GM23338 (cell line): ENCODE measurements at regions not wholly inside any gene's neighbourhood (a gene's known extent, or its start where the extent isn't known, plus 50 kb on each side); places are given as distances from the start of the nearest gene placed in this dataset.

ENCODE experiments used
- ATAC-seq: fragments of 200-7000 bp; cut with Tn5 transposase; 3 replicates; pipeline ENCODE4 v1.9.1; 2020
- DNase-seq: peaks from one replicate; pipeline ENCODE4 v3.0.0-alpha.2; 2015; ENCODE audit warnings: low spot score
- H2AFZ ChIP-seq: fragments of 200-600 bp; sonication (generic); 2 replicates; pipeline ENCODE4 v1.8.0; 2016; ENCODE audit warnings: antibody characterized with exemption, mild to moderate bottlenecking, moderate library complexity
- H3F3A ChIP-seq: fragments of 200-600 bp; sonication (generic); replicated peaks from 2 replicates; pipeline ENCODE4 v1.8.0; 2017; ENCODE audit warnings: antibody characterized with exemption, mixed run types, low read depth
- H3K27ac ChIP-seq: fragments of 200-600 bp; sonication (generic); 2 replicates; pipeline ENCODE4 v1.6.1; 2016; ENCODE audit warnings: low read depth
- H3K27me3 ChIP-seq: fragments of 200-600 bp; sonication (generic); 2 replicates; pipeline ENCODE4 v1.8.0; 2016; ENCODE audit warnings: mild to moderate bottlenecking, mixed run types, moderate library complexity; ENCODE audit not compliant: insufficient read depth
- H3K36me3 ChIP-seq: fragments of 200-600 bp; sonication (generic); 2 replicates; pipeline ENCODE4 v1.8.0; 2016; ENCODE audit warnings: mild to moderate bottlenecking; ENCODE audit not compliant: insufficient read depth
- H3K4me1 ChIP-seq: fragments of 200-600 bp; sonication (generic); 2 replicates; pipeline ENCODE4 v1.8.0; 2016; ENCODE audit warnings: mild to moderate bottlenecking, moderate library complexity; ENCODE audit not compliant: insufficient read depth
- H3K4me2 ChIP-seq: fragments of 200-600 bp; sonication (generic); 2 replicates; pipeline ENCODE4 v1.7.1; 2017; ENCODE audit warnings: mixed run types
- H3K4me3 ChIP-seq: fragments of 200-600 bp; sonication (generic); 2 replicates; pipeline ENCODE4 v1.6.1; 2016; ENCODE audit warnings: mixed run types
- H3K79me2 ChIP-seq: fragments of 200-600 bp; sonication (generic); replicated peaks from 2 replicates; pipeline ENCODE4 v1.8.0; 2017; ENCODE audit warnings: mild to moderate bottlenecking; ENCODE audit not compliant: insufficient read depth
- H3K9me2 ChIP-seq: fragments of 200-600 bp; sonication (generic); 2 replicates; pipeline ENCODE4 v1.8.0; 2017; ENCODE audit not compliant: insufficient read depth
- H4K20me1 ChIP-seq: fragments of 200-600 bp; sonication (generic); replicated peaks from 2 replicates; pipeline ENCODE4 v1.8.0; 2017; ENCODE audit warnings: mild to moderate bottlenecking; ENCODE audit not compliant: insufficient read depth
- H3K27ac Mint-ChIP-seq: 2 replicates; pipeline ENCODE4 v1.8.0; 2020; ENCODE audit warnings: inconsistent platforms, mild to moderate bottlenecking, moderate library complexity, mixed read lengths
- H3K27me3 Mint-ChIP-seq: 3 replicates; pipeline ENCODE4 v1.8.0; 2022; ENCODE audit warnings: low read depth, mild to moderate bottlenecking, moderate library complexity, mixed read lengths, inconsistent platforms; ENCODE audit not compliant: insufficient read depth, poor library complexity
- H3K36me3 Mint-ChIP-seq: 3 replicates; pipeline ENCODE4 v1.8.0; 2021; ENCODE audit warnings: low read depth, mild to moderate bottlenecking, inconsistent platforms, moderate library complexity, mixed read lengths
- H3K4me1 Mint-ChIP-seq: 3 replicates; pipeline ENCODE4 v1.8.0; 2020; ENCODE audit warnings: mild to moderate bottlenecking, inconsistent platforms, mixed read lengths
- H3K4me3 Mint-ChIP-seq: 3 replicates; pipeline ENCODE4 v1.8.0; 2021; ENCODE audit warnings: moderate library complexity, mild to moderate bottlenecking, inconsistent platforms, mixed read lengths
- H3K9me3 Mint-ChIP-seq: 3 replicates; pipeline ENCODE4 v1.8.0; 2020; ENCODE audit warnings: moderate library complexity, mild to moderate bottlenecking, inconsistent platforms, mixed read lengths
- CREB1 ChIP-seq: fragments of 250-450 bp; sonication (Bioruptor Pico); IDR thresholded peaks from 2 replicates; pipeline ENCODE4 v1.5.0; 2020; ENCODE audit warnings: low read depth, mild to moderate bottlenecking, moderate library complexity
- ETS1 ChIP-seq: IDR thresholded peaks from 2 replicates; pipeline ENCODE4 v1.6.1; 2016; ENCODE audit warnings: antibody characterized with exemption
- EZH2phosphoT487 ChIP-seq: fragments of 200-600 bp; sonication (generic); IDR thresholded peaks from one replicate; pipeline ENCODE4 v1.8.1; 2018; ENCODE audit warnings: antibody characterized with exemption; ENCODE audit not compliant: unreplicated experiment
- JUNB ChIP-seq: IDR thresholded peaks from one replicate; pipeline ENCODE4 v1.6.1; 2016; ENCODE audit warnings: antibody characterized with exemption; ENCODE audit not compliant: unreplicated experiment
- NANOG ChIP-seq: IDR thresholded peaks from 2 replicates; pipeline ENCODE4 v1.6.1; 2016; ENCODE audit warnings: antibody characterized with exemption, borderline replicate concordance
- POLR2AphosphoS5 ChIP-seq: IDR thresholded peaks from 2 replicates; pipeline ENCODE4 v1.6.1; 2016; ENCODE audit warnings: antibody characterized with exemption, low read depth
- STAT1 ChIP-seq: IDR thresholded peaks from one replicate; pipeline ENCODE4 v1.6.1; 2016; ENCODE audit warnings: antibody characterized with exemption; ENCODE audit not compliant: unreplicated experiment
- ZNF331 ChIP-seq: fragments of 250-450 bp; sonication (Bioruptor Pico); IDR thresholded peaks from 2 replicates; pipeline ENCODE4 v1.5.0; 2020; ENCODE audit warnings: low read depth, mild to moderate bottlenecking, moderate library complexity
- ZNF462 ChIP-seq: fragments of 250-450 bp; sonication (Bioruptor Pico); IDR thresholded peaks from 2 replicates; pipeline ENCODE4 v1.5.0; 2020; ENCODE audit warnings: mild to moderate bottlenecking, moderate library complexity

- ATAC-seq = no peak
These were observed 1103.0 kb downstream of the CBLN2 start for GRCh38 chr18:71441156-71441555.

GRCh38 chr18:71437511-71437910 lies 1106.6 kb downstream of the CBLN2 start:
- no peak overlapping the region for H3K4me3 ChIP-seq
- peaks cover 24% of the 10 kb centered on the region for H3K36me3 Mint-ChIP-seq

More at GRCh38 chr18:71441156-71441555, 1103.0 kb downstream of the CBLN2 start:
- Mint-ChIP-seq H3K9me3 (peaks cover 89% of the 10 kb centered on the region), H3K27ac (no peak overlapping the region), H3K4me1 (no peaks in the 10 kb centered on the region), H3K27me3 (peaks cover 2% of the 10 kb centered on the region), H3K4me3 (no peak overlapping the region), H3K36me3 (peaks cover 29% of the 10 kb centered on the region)
- Histone ChIP-seq H3K4me3 (no peak overlapping the region), H3K27me3 (no peaks in the 10 kb centered on the region), H3K4me1 (no peaks in the 10 kb centered on the region), H3K4me2 (no peak overlapping the region), H3K27ac (no peak overlapping the region), H4K20me1 (no peaks in the 10 kb centered on the region), H3F3A (no peaks in the 10 kb centered on the region), H2AFZ (no peak overlapping the region), H3K9me2 (no peaks in the 10 kb centered on the region), H3K36me3 (no peaks in the 10 kb centered on the region), H3K79me2 (no peaks in the 10 kb centered on the region)
- DNase-seq = no peak
- no peak for TF ChIP-seq STAT1
- no peak for TF ChIP-seq CREB1 (CRISPR knock-in tag)
- TF ChIP-seq POLR2AphosphoS5 = no peak
- no peak for TF ChIP-seq NANOG
- no peak for TF ChIP-seq EZH2phosphoT487
- no peak for TF ChIP-seq JUNB

GRCh38 chr18:71433373-71433772 lies 1110.8 kb downstream of the CBLN2 start:
- no peaks in the 10 kb centered on the region for H3F3A ChIP-seq
- TF ChIP-seq JUNB (no peak), CREB1 (CRISPR knock-in tag) (no peak), ETS1 (no peak), EZH2phosphoT487 (no peak), NANOG (no peak), ZNF462 (CRISPR knock-in tag) (no peak), STAT1 (no peak)
- no peak overlapping the region for H3K4me2 ChIP-seq
- no peak overlapping the region for H3K4me3 Mint-ChIP-seq
- no peak overlapping the region for H3K27ac ChIP-seq
- H3K4me3 ChIP-seq = no peak overlapping the region
- no peaks in the 10 kb centered on the region for H3K79me2 ChIP-seq
- H3K9me2 ChIP-seq = no peaks in the 10 kb centered on the region
- H3K27me3 ChIP-seq = no peaks in the 10 kb centered on the region
- peaks cover 13% of the 10 kb centered on the region for H3K36me3 Mint-ChIP-seq
- no peak overlapping the region for H2AFZ ChIP-seq
- H3K4me1 Mint-ChIP-seq = no peaks in the 10 kb centered on the region
- DNase-seq (no peak), ATAC-seq (no peak)
- no peak overlapping the region for H3K27ac Mint-ChIP-seq
- H3K9me3 Mint-ChIP-seq = peaks cover 87% of the 10 kb centered on the region
- peaks cover 2% of the 10 kb centered on the region for H3K27me3 Mint-ChIP-seq
- no peaks in the 10 kb centered on the region for H4K20me1 ChIP-seq
- H3K36me3 ChIP-seq = peaks cover 6% of the 10 kb centered on the region
- H3K4me1 ChIP-seq = no peaks in the 10 kb centered on the region

More at GRCh38 chr18:71437511-71437910, 1106.6 kb downstream of the CBLN2 start:
- no peaks in the 10 kb centered on the region for H3K4me1 Mint-ChIP-seq
- DNase-seq = no peak
- H3K36me3 ChIP-seq = peaks cover 6% of the 10 kb centered on the region; the same call in 1 of the 2 replicates
- H3K4me1 ChIP-seq = no peaks in the 10 kb centered on the region
- peaks cover 90% of the 10 kb centered on the region for H3K9me3 Mint-ChIP-seq
- TF ChIP-seq ZNF331 (CRISPR knock-in tag) = no peak
- TF ChIP-seq POLR2AphosphoS5 = no peak
- peaks cover 2% of the 10 kb centered on the region for H3K27me3 Mint-ChIP-seq
- H3K27me3 ChIP-seq = no peaks in the 10 kb centered on the region
- H3K4me2 ChIP-seq = no peak overlapping the region
- H3K4me3 Mint-ChIP-seq = no peak overlapping the region
- no peaks in the 10 kb centered on the region for H4K20me1 ChIP-seq
- H3F3A ChIP-seq = no peaks in the 10 kb centered on the region
- no peaks in the 10 kb centered on the region for H3K9me2 ChIP-seq
- H3K27ac ChIP-seq = no peak overlapping the region
- ATAC-seq = no peak
- no peak overlapping the region for H3K27ac Mint-ChIP-seq
- H2AFZ ChIP-seq = no peak overlapping the region
- no peaks in the 10 kb centered on the region for H3K79me2 ChIP-seq
